WI38 (cell line): ENCODE measurements at regions not wholly inside any gene's neighbourhood (a gene's known extent, or its start where the extent isn't known, plus 50 kb on each side); places are given as distances from the start of the nearest gene placed in this dataset.

ENCODE experiments used
- H3K4me3 ChIP-seq: 2 replicates; pipeline ENCODE4 v1.5.1; 2011; ENCODE audit warnings: low read depth, mild to moderate bottlenecking, control low read depth, low read length
- CTCF ChIP-seq: IDR thresholded peaks from 2 replicates; pipeline ENCODE4 v1.5.1; 2012; ENCODE audit warnings: low read depth, mild to moderate bottlenecking, control low read depth, low read length

- no peak for TF ChIP-seq CTCF
- no peak overlapping the region for H3K4me3 ChIP-seq
Observed at GRCh38 chr3:127409421-127410136, 121.7 kb upstream of the PRR20G start.

- TF ChIP-seq CTCF = no peak
- no peak overlapping the region for H3K4me3 ChIP-seq
Observed at GRCh38 chr3:127408684-127409420, 121.0 kb upstream of the PRR20G start.

GRCh38 chr3:127408022-127408683 is 120.3 kb upstream of the PRR20G start:
- no peak for TF ChIP-seq CTCF
- no peak overlapping the region for H3K4me3 ChIP-seq

GRCh38 chr3:127407026-127407939 is 119.4 kb upstream of the PRR20G start:
- no peak for TF ChIP-seq CTCF

GRCh38 chr3:127406309-127407025 is 118.6 kb upstream of the PRR20G start:
- no peak for TF ChIP-seq CTCF
- H3K4me3 ChIP-seq = no peak overlapping the region

More at GRCh38 chr3:127407026-127407939, 119.4 kb upstream of the PRR20G start:
- no peak overlapping the region for H3K4me3 ChIP-seq

GRCh38 chr3:127405791-127406190 is 117.9 kb upstream of the PRR20G start:
- TF ChIP-seq CTCF = no peak

More at GRCh38 chr3:127405791-127406190, 117.9 kb upstream of the PRR20G start:
- H3K4me3 ChIP-seq = no peak overlapping the region
